SH-SY5Y (cell line): ENCODE measurements at regions not wholly inside any gene's neighbourhood (a gene's known extent, or its start where the extent isn't known, plus 50 kb on each side); places are given as distances from the start of the nearest gene placed in this dataset.

ENCODE experiments used
- GATA2 ChIP-seq: IDR thresholded peaks from 2 replicates; pipeline ENCODE4 v1.6.1; 2011; ENCODE audit warnings: mild to moderate bottlenecking, low read depth, low read length
- GATA3 ChIP-seq: IDR thresholded peaks from 2 replicates; pipeline ENCODE4 v1.6.1; 2011; ENCODE audit warnings: low read depth, mild to moderate bottlenecking, low read length, moderate library complexity

DNA sequence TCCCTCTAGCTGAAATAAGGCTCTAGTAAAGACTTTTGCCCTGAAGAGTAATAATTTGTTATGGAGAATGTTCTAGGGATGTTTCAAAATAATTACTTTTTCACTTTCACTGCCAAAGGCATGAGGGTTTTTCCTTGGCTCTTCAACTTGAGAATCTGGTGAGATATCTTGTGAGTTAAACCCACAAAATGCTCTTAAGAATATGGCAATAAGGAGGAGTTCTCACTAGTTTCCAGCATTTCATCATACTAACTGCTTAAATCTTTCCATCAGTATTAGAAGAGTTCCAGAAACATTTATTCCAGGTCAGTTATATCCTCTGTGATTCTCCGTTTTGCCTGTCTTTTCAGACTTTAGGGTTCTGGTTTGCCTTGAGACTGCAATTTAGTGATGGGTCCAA is 785.6 kb upstream of the GJE1 start:
- TF ChIP-seq GATA3 (no peak), GATA2 (no peak)
